NOMO-1 treated with dmso at 0.1 percent for 144 hours (cell line): ENCODE measurements at regions not wholly inside any gene's neighbourhood (a gene's known extent, or its start where the extent isn't known, plus 50 kb on each side); places are given as distances from the start of the nearest gene placed in this dataset.

Experiments
- DNase-seq: peaks from one replicate; lab custom pipeline; 2025; ENCODE audit not compliant: unreplicated experiment; lab: John Stamatoyannopoulos, UW

DNA sequence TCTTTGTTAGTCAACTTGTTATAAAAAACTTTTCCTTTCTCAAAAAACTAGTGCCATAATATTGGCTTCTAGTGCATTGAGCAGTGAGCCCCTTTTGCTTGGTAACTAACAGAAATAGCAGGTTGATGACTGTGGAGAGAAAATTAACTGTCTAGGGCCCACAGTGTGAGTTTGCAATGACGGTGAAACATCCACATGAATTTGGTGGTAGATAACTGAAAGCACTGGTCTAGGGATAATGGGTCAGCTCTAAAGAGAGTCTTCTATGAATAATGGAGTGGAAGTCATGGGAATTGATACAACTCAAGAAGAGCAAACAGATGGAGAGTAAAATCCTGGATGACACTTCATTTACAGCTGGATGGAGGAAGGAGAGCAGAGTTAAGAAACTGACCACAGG, 245.4 kb downstream of the METTL4 start:
- DNase-seq: no peak

DNA sequence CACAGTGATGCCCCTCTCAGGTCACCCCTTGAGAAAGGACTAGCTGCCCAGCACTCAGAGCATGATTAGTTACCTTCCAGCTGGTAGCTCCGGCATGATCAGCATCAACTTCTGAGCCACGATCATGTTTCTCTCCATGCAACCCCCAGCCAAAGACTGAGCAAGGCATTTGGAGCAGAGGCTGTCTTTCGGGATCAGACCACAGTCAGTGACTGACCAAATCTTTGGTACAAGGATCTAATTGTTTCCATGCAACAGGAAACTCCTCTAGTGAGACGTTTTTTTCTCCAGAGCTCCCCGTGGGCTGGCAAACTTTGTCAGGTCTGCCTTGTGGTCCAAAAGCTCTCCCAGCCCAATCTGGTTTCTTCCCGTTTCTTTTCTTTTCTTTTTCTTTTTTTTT, 244.3 kb downstream of the METTL4 start:
- no peak for DNase-seq

DNA sequence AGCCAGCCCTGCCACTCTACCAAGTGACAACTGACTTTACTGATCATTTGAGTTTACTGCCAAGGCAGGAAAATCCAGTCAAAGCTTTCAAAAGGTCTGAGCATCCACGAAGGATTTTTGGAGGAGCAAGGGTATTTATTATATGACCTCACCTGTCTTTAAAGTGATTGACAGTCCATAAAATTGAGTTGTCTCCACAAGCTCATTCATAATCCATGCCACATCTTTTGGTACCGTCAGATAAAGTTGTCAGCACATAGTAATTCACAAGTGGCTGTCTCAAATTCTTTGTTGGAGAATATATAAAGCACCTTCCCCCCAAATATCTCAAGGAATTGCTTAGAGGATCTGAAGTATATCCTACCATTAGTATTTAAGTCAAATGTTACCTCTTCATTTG, 240.5 kb downstream of the METTL4 start:
- DNase-seq: no peak

DNA sequence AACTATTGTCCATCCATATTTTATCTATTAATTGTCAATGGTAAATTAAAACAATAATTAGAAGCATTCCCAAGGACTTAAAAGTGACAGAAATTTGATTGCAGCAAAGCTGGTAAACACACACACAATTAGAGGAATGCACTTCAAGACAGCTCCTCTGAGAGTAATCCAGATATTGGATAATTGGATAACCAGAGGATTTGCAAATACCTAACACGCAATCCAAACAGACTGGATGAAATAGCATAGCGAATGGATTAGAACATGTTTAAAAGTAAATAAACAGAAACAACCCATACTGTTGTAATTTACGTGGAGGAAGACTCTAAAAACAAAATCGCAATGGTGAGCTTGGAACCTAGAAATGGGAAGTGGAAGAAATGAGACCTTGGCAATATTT, 239.8 kb downstream of the METTL4 start:
- DNase-seq: no peak

DNA sequence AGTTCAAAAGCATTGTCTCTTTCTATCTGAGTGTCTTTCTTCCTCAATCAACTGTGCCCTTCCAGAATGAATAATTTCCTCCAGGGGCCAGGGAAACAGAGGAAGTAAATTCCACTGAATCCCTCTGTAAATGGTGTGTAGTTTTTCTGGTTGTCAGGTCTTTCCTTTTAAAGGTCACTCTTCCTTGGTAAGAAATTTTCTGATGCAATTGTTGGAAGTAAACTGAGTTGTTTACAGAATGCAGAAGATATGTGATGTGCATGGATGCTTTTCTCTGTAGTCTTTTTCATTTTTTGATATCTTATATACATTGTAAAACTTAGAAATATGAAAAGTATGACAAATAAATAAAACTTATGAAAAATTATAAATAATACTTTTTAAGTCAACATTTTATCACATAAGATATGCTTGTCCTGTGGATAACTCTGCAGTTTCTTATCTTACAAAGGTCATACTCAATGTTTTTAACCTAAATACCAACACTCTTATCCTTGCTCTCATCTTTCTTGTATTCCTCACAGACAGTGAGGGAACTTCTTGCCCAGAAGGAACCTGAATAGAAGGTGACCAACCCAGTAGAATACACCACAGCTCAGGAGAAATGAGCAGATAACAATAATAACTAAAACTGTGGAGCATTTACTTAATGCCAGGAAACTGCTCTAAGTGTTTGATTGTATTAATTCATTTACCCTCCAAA, 234.5 kb downstream of the METTL4 start:
- no peak for DNase-seq

DNA sequence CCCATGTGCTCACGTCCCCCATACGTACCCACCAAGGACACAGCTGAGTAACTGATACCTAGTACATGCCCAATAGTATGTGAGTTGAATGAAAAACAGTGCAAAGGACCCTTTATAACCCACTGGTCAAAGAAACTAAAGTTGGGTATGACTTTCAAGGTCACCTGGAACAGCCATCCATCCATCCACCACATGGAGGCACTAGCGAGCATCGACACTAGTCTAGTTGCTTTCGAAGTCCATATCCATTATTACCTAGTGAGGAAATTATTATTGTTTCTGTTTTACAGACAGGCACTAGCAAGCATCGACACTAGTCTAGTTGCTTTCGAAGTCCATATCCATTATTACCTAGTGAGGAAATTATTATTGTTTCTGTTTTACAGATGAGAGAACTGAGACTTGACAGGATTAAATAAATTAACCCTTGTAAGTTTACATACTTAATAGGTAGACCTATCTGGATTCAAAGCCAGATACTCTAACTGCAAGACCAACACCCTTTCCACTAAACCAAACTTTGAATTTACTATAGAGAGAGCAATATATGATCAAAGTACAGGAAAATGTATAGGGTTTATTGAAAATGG, 233.7 kb downstream of the METTL4 start:
- no peak for DNase-seq

DNA sequence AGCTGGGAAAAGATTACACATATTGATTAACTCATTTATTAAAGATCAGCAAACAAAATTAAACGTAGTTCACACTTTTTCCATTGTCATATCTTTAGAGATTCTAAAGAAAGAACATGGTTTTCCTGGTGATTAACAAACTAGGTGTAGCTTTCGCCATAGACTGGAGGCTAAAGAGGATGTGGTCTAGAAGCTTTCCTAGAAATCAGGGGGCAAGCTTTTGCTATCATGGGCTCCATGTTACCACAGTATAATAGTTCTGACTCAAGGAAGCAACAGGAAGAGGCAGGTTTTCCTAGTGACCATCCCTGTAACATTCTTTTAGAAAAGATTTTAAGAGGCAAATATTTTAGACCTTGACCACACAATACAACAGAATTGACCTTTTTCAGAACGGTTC, 232.7 kb downstream of the METTL4 start:
- DNase-seq: no peak

DNA sequence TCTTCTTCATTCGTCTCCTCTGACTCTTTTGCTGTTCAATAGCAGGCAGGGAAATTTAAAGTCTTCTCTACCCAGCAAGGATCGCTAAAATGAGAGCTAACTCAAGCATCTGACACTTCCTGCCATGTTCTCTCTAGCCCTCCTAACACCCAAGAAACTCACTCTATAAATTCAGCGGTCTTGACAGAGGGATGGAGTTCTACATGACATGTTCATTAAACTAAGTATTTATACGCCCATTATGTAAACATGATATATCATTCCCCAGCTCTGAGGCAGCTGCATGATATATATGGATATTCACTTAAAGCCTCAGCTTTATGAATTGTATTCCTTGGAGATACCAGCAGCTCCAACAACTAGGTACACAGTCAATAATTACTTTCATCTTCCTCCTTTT, 231.0 kb downstream of the METTL4 start:
- no peak for DNase-seq

DNA sequence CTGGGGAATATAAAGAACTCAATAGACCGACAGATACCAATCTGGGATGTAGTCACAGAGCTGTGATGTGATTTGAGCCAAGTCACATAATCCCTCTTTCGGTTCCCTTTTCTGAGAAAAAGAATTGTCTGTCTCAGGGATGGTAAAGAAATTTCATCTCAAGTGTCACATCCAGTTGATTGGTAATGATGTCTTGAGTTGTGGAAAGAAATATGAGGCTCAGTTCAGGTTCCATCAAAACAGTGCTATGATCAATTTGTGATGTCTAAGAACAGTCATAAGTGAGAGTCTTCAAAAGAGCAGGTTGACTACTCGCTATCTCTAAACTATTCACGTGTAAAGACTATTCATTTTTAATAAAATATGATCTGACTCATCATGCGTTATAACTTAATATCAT, 223.3 kb downstream of the METTL4 start:
- no peak for DNase-seq

DNA sequence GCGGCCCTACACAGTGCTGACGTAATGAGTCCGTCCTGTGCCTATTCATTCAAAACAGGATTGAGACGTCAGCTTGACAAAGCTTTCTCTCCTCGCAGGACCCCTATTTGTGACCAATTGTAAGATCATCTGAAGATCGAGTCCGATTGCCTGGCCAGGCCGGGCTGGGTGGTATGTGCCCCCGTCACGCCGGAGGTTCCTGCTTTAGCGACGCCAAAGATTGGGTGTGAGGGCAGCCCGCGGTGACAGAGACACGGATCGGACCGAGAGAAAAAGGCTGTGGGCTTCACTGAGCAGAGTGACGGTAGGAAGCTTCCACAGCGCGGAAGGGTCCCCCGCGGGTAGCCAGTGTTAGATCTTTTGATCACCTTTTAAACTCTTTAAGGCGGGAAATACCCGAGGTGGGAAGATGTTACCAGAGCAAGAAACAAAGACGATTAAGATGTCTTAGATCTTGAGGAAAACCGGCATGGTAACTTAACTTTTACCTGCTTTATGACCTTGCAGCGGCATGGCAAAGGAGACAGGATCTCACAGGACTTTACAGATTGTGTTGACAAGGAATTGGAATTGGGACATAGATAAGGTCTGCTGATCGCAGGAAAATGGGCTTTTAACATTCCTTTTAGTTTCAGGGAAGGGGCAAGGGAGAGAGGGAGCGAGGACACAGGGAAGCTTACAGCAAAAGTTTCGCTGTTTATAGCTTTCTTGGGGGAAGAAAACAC, 220.0 kb downstream of the METTL4 start:
- DNase-seq: no peak

DNA sequence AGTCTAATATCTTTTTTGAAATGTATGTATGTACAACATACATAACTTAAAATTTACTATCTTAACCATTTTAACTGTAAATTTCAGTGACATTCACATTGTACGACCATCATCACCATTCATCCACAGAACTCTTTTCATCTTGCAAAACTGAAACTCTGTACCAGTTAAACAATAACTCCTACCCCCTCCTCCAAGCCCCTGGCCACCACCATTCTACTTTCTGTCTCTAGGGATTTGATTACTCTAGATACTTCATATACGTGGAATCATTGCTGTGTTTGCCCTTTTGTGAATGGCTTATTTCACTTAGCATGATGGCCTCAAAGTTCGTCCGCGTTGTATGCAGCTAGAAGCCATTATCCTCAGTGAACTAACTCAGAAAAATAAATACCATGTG, 217.0 kb downstream of the METTL4 start:
- no peak for DNase-seq

DNA sequence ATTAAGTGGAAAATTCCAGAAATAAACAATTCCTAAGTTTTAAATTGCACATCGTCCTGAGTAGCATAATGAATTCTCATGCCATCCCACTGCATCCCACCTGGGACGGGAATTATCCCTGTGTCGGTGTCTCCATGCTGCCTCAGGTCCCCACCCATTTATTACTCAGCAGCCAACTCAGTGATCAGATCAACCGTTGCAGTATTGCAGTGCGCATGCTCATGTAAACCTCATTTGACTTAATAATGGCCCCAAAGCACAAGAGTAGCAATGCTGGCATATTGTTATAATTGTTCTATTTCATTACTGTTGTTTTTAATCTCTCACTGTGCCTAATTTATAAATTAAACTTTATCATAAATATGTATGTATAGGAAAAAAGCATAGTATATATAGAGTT, 214.4 kb downstream of the METTL4 start:
- no peak for DNase-seq

DNA sequence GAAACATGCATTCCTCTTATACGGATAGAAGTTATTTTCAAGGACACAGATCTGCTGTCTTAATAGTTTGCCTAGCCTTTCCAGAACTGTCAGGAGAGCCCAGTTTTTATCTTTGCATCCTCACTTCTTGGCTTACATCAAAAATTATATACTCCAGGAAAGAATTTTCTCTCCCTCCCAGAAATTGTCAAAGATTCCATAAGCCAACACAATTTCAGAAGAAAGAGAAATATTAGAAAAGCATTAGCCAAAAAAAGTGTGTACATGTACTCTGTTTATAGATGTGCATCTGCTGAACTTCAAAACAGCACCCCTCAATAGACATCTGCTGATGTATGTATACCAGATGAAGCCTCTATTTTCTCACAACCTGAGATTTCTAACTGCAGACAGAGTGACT, 210.4 kb downstream of the METTL4 start:
- DNase-seq: no peak

DNA sequence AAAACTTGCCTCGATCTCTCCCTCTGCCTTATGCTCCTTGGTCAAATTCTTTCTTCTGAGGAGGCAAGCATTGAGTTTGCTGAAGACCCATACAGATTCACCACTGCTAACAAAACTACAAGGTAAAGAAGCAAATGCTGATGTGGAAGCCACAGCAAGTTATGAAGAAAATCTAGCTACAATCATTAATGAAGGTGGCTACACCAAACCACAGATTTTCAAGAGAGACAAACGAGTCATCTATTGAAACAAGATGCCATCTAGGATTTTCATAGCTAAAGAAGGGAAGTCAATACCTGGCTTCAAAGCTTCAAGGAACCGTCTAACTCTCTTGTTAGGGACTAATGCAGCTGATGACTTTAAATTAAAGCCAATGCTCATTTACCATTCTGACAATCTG, 203.2 kb downstream of the METTL4 start:
- no peak for DNase-seq

DNA sequence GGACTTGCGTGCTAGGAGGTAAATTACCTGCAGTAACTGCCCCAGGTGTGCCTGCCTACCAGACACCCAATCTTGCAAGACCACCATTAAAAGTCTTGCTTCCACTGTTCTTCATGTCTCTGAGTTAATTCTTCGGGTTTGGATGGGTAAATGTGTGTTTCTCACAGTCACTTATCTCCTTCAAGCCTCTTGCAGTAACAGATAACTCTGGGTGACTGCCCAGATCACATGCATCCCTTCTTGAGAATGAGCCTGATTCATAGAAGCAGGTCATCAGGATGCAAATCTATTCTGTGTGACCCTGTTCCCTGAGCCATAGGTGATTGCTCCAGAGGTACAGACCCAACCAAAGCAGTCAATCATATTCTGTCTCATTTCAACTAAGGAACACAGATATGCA, 194.6 kb downstream of the METTL4 start:
- DNase-seq: no peak

DNA sequence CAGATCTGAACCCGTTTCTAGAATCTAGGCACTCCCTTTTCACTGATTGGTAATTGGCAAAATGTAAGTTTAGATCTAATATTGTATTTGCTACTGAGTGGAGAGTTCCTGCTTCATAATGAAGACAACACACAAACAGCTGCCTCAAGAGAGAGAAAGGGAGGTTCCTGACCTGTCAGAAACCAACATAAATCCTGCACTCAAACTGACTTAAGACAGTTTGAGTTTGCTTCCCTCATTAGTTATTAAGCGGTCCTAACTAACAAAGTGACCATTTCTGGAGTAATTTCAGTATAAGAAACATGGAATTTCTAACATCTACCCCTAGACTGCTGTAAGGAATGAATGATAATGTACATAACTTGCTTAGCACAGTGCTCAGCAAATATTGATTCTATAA, 191.2 kb downstream of the METTL4 start:
- no peak for DNase-seq

DNA sequence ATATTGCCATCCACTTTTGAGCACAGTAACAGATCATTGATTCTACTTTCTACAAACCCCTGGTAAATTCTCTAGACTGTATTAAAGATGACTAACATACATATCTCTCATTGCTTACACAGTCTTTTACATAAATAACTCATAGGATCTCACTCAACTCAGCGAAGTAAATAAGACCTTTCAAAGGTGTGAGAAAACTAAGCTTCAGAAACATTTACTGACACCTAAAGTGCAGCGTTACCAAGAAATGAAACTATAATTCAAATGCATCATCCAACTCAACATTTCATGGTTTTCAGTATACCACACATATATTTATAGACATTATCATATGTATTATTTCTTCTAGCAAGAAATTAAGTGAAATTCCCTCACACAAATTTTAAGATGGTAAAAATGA, 189.8 kb downstream of the METTL4 start:
- DNase-seq: no peak

DNA sequence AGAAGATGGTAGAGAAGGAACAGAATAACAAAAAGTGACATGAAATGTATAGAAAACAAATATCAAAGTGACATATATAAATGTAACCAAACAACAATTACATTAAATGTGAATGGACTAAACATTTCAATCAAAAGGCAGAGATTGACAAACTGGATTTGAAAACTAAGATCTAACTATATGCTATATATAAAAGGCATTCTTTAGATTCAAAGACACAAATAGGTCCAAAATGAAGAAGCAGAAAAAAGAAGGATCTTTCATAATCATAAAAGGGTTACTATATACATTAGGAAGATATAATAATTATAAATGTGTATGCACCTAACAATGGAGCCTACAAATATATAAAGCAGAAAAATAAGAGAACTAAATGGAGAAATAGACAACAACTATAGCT, 183.7 kb downstream of the METTL4 start:
- DNase-seq: no peak

DNA sequence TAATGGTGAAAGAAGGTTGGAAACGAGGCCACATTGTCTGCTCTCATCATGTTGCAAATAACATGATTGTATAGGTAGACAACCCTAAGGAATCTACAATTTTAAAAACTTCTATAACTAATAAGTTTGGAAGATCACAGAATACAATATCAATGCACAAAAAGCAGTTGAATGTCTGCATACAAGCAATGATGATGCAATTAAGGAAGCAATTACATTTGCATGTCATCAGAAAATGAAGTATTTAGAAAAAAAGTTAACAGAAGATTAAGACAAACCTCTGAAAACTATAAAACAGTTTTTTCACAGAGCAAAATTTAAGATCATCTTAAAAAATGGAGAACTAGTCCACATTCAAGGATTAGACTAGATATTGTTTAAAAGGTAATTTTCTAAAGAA, 181.1 kb downstream of the METTL4 start:
- DNase-seq: no peak

DNA sequence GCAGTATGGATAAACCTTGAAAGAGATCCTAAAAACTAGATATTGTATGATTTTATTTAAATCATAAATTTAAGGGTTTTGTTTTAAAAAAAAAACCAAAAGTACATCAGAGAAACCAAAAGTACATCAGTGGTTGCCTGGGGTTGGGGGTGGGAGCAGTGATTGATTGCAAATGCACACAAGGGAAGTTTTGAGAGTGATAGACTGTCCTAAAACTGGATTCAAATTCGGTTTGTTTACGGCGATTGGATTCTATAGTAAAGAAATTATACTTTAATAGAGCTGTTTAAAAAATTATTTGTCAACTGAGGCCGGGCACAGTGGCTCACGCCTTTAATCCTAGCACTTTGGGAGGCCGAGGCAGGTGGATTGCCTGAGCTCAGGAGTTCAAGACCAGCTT, 179.8 kb downstream of the METTL4 start:
- no peak for DNase-seq

DNA sequence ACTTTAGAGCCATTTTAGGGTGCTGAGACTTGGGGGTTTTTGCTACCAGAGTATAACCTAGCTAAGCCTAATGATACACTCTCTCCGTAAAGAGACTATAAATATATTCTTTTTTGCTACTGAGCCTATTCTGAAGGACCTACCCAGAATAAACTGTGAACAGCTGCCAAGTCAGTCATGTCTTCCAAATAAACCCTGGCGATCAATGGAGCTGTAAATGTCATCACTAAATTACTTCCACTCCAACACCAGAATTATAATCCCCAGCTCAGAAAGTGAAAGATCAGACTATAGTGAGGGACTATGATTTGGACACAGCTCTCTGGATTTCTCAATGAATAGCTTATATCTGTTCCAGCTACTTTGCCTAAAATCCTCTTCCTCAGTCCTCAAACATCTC, 178.9 kb downstream of the METTL4 start:
- no peak for DNase-seq

DNA sequence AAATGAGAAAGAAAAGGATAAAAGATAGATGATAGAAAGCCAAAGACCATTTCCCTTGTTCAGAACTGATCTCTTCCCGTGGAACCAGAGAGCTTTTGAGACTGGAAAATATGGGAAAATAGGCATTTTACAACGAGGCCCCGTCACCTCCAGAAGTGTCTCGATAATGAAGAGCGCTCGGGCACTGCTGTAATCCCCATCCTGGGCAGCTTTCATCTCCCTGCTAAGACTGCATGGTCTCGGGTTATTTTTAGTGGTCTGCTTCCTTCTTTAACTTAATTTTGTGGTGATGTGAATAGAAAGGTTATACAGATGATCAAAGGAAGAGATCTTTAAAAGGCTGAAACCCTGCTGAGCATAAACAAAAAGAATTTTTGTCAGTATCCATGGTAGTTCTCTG, 176.6 kb downstream of the METTL4 start:
- no peak for DNase-seq
